GM06990 (cell line): ENCODE measurements at regions not wholly inside any gene's neighbourhood (a gene's known extent, or its start where the extent isn't known, plus 50 kb on each side); places are given as distances from the start of the nearest gene placed in this dataset.
"Not testable (repeated sequence)": the region's sequence is repeated elsewhere in the genome, so short reads cannot be mapped to it uniquely, and the experiment has no call there.

Source experiments
- DNase-seq: peaks from one replicate; pipeline ENCODE4 v3.0.0-alpha.2; 2011; ENCODE audit not compliant: insufficient read length; ENCODE audit errors: extremely low read depth
- H3K27me3 ChIP-seq: replicated peaks from 2 replicates; pipeline ENCODE4 v1.6.0; 2011; ENCODE audit warnings: low read length; ENCODE audit not compliant: control insufficient read depth, insufficient read depth
- H3K36me3 ChIP-seq: 2 replicates; pipeline ENCODE4 v1.5.1; 2011; ENCODE audit warnings: low read length; ENCODE audit not compliant: control insufficient read depth, insufficient read depth
- H3K4me3 ChIP-seq: replicated peaks from 2 replicates; pipeline ENCODE4 v1.5.1; 2011; ENCODE audit warnings: low read depth, mild to moderate bottlenecking, control low read depth, low read length
- CTCF ChIP-seq: IDR thresholded peaks from 2 replicates; pipeline ENCODE4 v1.5.1; 2011; ENCODE audit warnings: low read length, control low read depth, mild to moderate bottlenecking, inconsistent platforms; ENCODE audit not compliant: insufficient read depth, poor library complexity, severe bottlenecking

DNA sequence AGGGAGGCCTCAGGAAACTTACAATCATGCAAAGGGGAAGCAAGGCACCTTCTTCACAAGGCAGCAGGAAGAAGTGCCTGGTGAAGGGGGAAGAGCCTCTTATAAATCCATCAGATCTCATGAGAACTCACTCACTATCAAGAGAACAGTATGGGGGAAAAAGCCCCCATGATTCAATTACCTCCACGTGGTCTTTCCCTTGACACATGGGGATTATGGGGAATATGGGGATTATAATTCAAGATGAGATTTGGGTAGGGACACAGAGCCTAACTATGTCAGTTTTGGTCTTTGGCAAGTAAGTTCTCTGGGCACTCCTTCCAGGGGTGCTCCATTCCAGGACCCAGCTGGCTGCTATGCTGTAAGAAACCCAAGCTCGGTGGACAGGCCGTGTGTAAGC lies 275.3 kb upstream of the TUT7 start:
- no peak for DNase-seq
- Histone ChIP-seq H3K36me3 (no peaks in the 10 kb centered on the region), H3K4me3 (no peak overlapping the region), H3K27me3 (no peaks in the 10 kb centered on the region)
- no peak for TF ChIP-seq CTCF

GRCh38 chr9:86626802-86627201 lies 272.6 kb upstream of the TUT7 start:
- no peak for TF ChIP-seq CTCF
- H3K27me3 ChIP-seq, result no peaks in the 10 kb centered on the region
- no peaks in the 10 kb centered on the region for H3K36me3 ChIP-seq
- no peak for DNase-seq
- no peak overlapping the region for H3K4me3 ChIP-seq

DNA sequence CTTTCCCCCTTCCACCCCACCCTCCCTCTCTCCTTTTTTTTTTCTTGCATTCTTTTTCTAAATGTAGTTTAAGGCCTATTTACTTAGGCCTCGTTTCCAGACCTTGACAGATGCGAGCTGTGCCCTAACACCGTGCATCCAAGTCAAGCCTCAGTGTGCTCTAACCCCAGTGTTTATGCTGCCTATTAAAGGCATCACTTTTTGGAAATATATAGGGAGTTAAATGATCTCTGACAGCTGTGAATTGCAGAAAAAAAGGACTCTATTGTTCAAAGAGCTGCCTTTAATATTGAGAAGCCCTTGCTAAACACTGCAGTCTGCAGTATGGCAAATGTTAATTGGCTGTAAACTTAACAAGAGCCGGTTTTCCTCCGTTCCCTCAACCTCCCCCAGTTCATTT lies 270.4 kb upstream of the TUT7 start:
- no peak for DNase-seq
- H3K4me3 ChIP-seq, result no peak overlapping the region
- no peaks in the 10 kb centered on the region for H3K36me3 ChIP-seq
- no peak for TF ChIP-seq CTCF
- H3K27me3 ChIP-seq, result no peaks in the 10 kb centered on the region

DNA sequence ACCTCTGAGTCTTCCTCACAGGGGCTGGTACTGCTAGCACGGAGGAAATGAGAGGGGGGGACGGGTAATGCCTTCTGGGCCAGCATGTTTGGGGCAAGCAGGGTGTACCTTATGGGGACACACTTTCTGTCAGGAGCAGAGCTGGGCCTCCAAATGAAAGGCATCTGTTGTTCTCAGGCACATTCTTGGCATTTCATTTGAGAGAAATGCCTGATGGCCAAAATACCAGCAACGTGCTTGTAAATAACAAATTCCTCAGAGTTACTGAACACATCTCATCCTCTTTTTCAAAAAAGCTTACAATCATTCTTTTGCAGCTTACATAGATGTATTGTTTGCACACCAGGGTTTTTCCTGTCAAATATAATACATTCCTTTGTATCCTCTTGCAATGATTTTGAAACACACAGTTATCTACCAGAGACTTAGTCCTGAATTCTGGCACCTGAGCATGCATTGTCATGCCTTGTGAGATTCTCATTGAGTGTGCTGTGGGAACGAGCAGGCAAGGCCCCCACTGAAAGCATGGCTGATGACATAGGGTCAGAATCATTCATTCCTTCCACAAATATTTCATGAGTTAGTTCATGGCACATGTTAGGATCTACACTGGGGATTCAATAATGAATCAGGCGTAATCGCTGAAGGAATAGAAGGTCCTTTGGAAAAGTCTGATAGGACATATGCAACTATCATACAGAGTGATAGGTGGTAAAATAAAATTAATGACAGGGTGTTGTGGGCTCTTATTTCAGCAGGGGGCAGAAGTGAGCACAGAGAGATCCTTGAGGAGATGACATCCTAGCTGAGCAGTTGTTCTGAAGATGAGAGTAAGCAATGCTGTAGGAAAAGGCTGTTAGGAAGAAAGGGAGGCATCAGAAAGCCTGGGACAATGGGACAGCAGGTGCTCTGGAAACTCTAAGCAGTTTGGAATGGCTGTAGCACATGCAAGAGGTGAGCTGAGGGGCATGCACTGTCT lies 260.9 kb upstream of the TUT7 start:
- peak; percentile 48 for TF ChIP-seq CTCF
- no peaks in the 10 kb centered on the region for H3K27me3 ChIP-seq
- H3K4me3 ChIP-seq, result no peak overlapping the region
- no peaks in the 10 kb centered on the region for H3K36me3 ChIP-seq
- no peak for DNase-seq

GRCh38 chr9:86613943-86614342 lies 259.7 kb upstream of the TUT7 start:
- no peak for TF ChIP-seq CTCF
- DNase-seq, result no peak

GRCh38 chr9:86611534-86611933 lies 257.3 kb upstream of the TUT7 start:
- not testable (repeated sequence) for DNase-seq, H3K36me3 ChIP-seq, H3K4me3 ChIP-seq, H3K27me3 ChIP-seq

More at GRCh38 chr9:86613943-86614342, 259.7 kb upstream of the TUT7 start:
- Histone ChIP-seq H3K36me3 (no peaks in the 10 kb centered on the region), H3K4me3 (no peak overlapping the region), H3K27me3 (no peaks in the 10 kb centered on the region)
